GM23248 (cell line): ENCODE measurements at regions not wholly inside any gene's neighbourhood (a gene's known extent, or its start where the extent isn't known, plus 50 kb on each side); places are given as distances from the start of the nearest gene placed in this dataset.

Experiments used
- EZH2 ChIP-seq: fragments of 200-600 bp; sonication (generic); IDR thresholded peaks from 2 replicates; pipeline ENCODE4 v1.6.1; 2018; ENCODE audit warnings: antibody characterized with exemption, mild to moderate bottlenecking; ENCODE audit not compliant: insufficient read depth, poor library complexity, severe bottlenecking
- EZH2phosphoT487 ChIP-seq: fragments of 200-600 bp; sonication (generic); IDR thresholded peaks from 2 replicates; pipeline ENCODE4 v1.6.1; 2018; ENCODE audit warnings: antibody characterized with exemption, moderate library complexity, mild to moderate bottlenecking, low read depth; ENCODE audit not compliant: insufficient read depth

DNA sequence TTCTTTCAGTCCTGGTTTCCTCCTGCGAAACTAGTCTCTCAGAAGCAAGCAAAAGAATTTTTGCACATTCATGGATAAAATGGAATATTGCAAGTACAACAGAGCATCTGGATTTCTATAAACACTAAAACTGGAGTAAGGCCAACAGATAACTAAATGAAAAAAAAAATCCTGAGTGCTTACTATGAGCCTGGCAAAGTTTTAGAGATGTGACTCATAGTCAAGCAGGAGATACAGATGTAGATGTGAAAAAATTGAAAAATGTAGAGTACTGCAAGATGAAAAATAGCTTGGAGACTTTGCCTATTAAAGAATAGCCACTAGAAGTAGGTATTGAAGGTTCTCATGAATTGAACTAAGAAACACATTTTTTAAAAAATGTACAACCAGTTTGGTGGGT is 397.4 kb downstream of the OTOL1 start:
- TF ChIP-seq EZH2phosphoT487 = no peak
- no peak for TF ChIP-seq EZH2
